Esophagus muscularis mucosa (tissue), 4 donors: ENCODE measurements at regions not wholly inside any gene's neighbourhood (a gene's known extent, or its start where the extent isn't known, plus 50 kb on each side); places are given as distances from the start of the nearest gene placed in this dataset.

ENCODE experiments used
- DNase-seq: peaks from one replicate; pipeline ENCODE4 v3.0.0-alpha.2; 2017; ENCODE audit errors: extremely low spot score
- H3K27ac ChIP-seq, 4 donors: fragments of 200-600 bp; sonication (generic); replicated peaks in 1 of 4; 1 replicate in 3 of 4; 2 replicates in 1 of 4; pipeline ENCODE4 v1.5.1; 2016 to 2019; ENCODE audit warnings: mild to moderate bottlenecking in 1 of 4
- H3K27me3 ChIP-seq, 4 donors: fragments of 200-600 bp; sonication (generic); one replicate each; pipeline versions ENCODE4 v1.5.1 to v1.6.0; 2016 to 2019
- H3K36me3 ChIP-seq, 4 donors: fragments of 200-600 bp; sonication (generic); one replicate each; pipeline ENCODE4 v1.5.1; 2016 to 2019
- H3K4me1 ChIP-seq, 4 donors: fragments of 200-600 bp; sonication (generic); one replicate each; pipeline ENCODE4 v1.5.1; 2016 to 2019
- H3K4me3 ChIP-seq, 4 donors: fragments of 200-600 bp; sonication (generic); 1 replicate in 2 of 4; 2 replicates in 2 of 4; pipeline ENCODE4 v1.5.1; 2016 to 2019; ENCODE audit warnings: mild to moderate bottlenecking in 4 of 4, moderate library complexity in 1 of 4
- H3K9me3 ChIP-seq, 4 donors: fragments of 200-600 bp; sonication (generic); 1 replicate in 3 of 4; 2 replicates in 1 of 4; pipeline ENCODE4 v1.5.1; 2016 to 2019
- CTCF ChIP-seq, 3 experiments: fragments of 200-600 bp in 2 of 3; fragments of 450-650 bp in 1 of 3; sonication (generic) in 2 of 3; IDR thresholded peaks; one replicate each; pipeline ENCODE4 v1.5.1; 2017 to 2019; ENCODE audit warnings: antibody characterized with exemption in 3 of 3, mild to moderate bottlenecking in 2 of 3, moderate library complexity in 1 of 3
- EP300 ChIP-seq: sonication (generic); formaldehyde crosslinking; IDR thresholded peaks from one replicate; pipeline ENCODE4 v1.6.1; 2017; ENCODE audit warnings: antibody characterized with exemption
- POLR2A ChIP-seq: fragments of 450-650 bp; IDR thresholded peaks from one replicate; pipeline ENCODE4 v1.6.1; 2017; ENCODE audit warnings: antibody characterized with exemption, moderate library complexity, mild to moderate bottlenecking, low read depth
- POLR2AphosphoS5 ChIP-seq, 2 donors: sonication (generic); formaldehyde crosslinking; IDR thresholded peaks; one replicate each; pipeline ENCODE4 v1.6.1; 2017; ENCODE audit warnings: antibody characterized with exemption in 2 of 2
- WGBS: methylation state at CpG from one replicate; pipeline ENCODE4 v1.1.5; 2018; 5-methylcytosine and 5-hydroxymethylcytosine counted together
- intact Hi-C: fragments of 100-400 bp; cut with DNase I; formaldehyde crosslinking; loops from one replicate; pipeline ENCODE4 v1.15.1; 2023

DNA sequence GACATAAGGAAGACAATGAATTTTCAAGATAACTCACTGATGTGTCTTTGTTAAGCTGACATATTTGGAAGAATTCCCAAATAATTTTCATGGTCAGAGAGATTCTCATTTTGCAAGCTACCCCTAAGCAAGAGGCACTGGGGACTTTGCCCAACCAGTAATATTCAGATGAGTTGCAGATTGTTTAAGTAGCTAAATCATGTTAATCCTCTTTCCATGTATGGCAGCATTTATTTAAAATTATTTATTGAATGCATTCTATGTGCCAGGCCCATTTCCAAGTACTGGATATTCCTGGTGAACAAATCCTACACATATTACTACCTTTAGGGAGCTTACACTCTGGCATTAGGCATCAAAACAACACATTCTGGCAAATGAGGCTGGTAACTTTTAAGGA lies 56.5 kb upstream of the BACH1 start:
- Histone ChIP-seq H3K9me3 (no peaks in the 10 kb centered on the region), H3K27ac (no peak overlapping the region), H3K4me1 (peaks cover 6 to 41% (median 23%) of the 10 kb centered on the region in 4 donors), H3K36me3 (no peaks in the 10 kb centered on the region), H3K27me3 (no peaks in the 10 kb centered on the region), H3K4me3 (no peak overlapping the region)
- TF ChIP-seq CTCF (IDR thresholded peaks at IDR 0.05) (no peak), POLR2A (no peak), POLR2AphosphoS5 (IDR thresholded peaks at IDR 0.05) (no peak), EP300 (no peak)
- intact Hi-C loops = loop anchor here (10.0 kb wide), 1 partner anchor 133 kb away; no protein-coding TSS in a partner anchor
- no peak for DNase-seq

- no peak for DNase-seq
- no peak overlapping the region for H3K4me3 ChIP-seq
- H3K4me1 ChIP-seq = peaks cover 0 to 31% (median 14%) of the 10 kb centered on the region in 4 donors
- WGBS = 93% methylated on average over 1 of the region's 1 CpG
- no peak overlapping the region for H3K27ac ChIP-seq
- H3K9me3 ChIP-seq = no peaks in the 10 kb centered on the region
- TF ChIP-seq POLR2A = no peak
- no peak for TF ChIP-seq EP300
- no peak for TF ChIP-seq POLR2AphosphoS5 (IDR thresholded peaks at IDR 0.05)
- H3K27me3 ChIP-seq = no peaks in the 10 kb centered on the region
- H3K36me3 ChIP-seq = no peaks in the 10 kb centered on the region
- intact Hi-C loops = loop anchor here (10.0 kb wide), 1 partner anchor 132 kb away; no protein-coding TSS in a partner anchor
These were observed 55.5 kb upstream of the BACH1 start for GRCh38 chr21:29243188-29243587.

DNA sequence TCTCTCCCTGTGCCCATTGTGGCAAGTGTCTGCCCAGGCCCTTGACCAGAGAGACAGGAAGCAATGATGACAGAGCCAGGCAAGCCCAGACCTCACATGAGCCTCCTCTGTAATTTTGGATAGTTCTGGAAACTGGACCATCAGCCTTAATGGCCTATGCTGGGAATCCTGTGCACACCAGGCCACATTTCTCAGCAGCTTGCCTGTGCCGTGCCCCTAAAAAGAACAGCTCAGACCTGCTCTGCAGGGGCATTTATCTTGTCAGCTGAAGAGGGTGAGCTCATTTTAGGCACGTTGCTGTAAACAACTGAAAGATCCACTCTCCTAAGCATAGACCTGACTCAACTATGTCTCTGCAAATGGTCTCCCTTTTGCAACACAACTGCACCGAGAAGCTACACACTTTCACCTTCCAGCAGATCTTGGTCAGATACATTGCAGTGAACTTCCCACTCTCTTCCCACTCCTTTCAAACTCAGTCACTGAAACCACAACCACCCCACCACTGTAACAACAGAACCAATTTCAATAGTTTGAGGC lies 53.5 kb upstream of the BACH1 start:
- Histone ChIP-seq H3K27ac (peak overlapping the region in 1 of 4 donors; percentile 24), H3K4me1 (peaks cover 0 to 12% (median 3%) of the 10 kb centered on the region in 4 donors), H3K9me3 (no peaks in the 10 kb centered on the region), H3K4me3 (no peak overlapping the region), H3K27me3 (no peaks in the 10 kb centered on the region), H3K36me3 (no peaks in the 10 kb centered on the region)
- intact Hi-C loops = loop anchor here (10.0 kb wide), 1 partner anchor 130 kb away; no protein-coding TSS in a partner anchor
- no peak for TF ChIP-seq CTCF (IDR thresholded peaks at IDR 0.05)
- TF ChIP-seq POLR2AphosphoS5 (IDR thresholded peaks at IDR 0.05) = no peak
- TF ChIP-seq POLR2A = no peak
- no peak for TF ChIP-seq EP300
- DNase-seq = no peak
- 53% methylated on average over 3 of the region's 3 CpGs for WGBS

GRCh38 chr21:29245863-29246262 lies 52.9 kb upstream of the BACH1 start:
- no peak for DNase-seq
- no peak overlapping the region for H3K4me3 ChIP-seq
- H3K9me3 ChIP-seq = no peaks in the 10 kb centered on the region
- no peak for TF ChIP-seq EP300
- no peak for TF ChIP-seq POLR2A
- no peaks in the 10 kb centered on the region for H3K36me3 ChIP-seq
- no peak overlapping the region for H3K27ac ChIP-seq
- intact Hi-C loops = loop anchor here (10.0 kb wide), 1 partner anchor 129 kb away; no protein-coding TSS in a partner anchor
- no peaks in the 10 kb centered on the region for H3K27me3 ChIP-seq
- peaks cover 0 to 12% (median 3%) of the 10 kb centered on the region in 4 donors for H3K4me1 ChIP-seq

- Histone ChIP-seq H3K9me3 (no peaks in the 10 kb centered on the region), H3K4me1 (peaks cover 0 to 10% (median 3%) of the 10 kb centered on the region in 4 donors), H3K36me3 (no peaks in the 10 kb centered on the region), H3K27ac (no peak overlapping the region), H3K27me3 (no peaks in the 10 kb centered on the region), H3K4me3 (no peak overlapping the region)
- TF ChIP-seq CTCF (IDR thresholded peaks at IDR 0.05) (no peak), POLR2A (no peak)
- WGBS = 94% methylated on average over 2 of the region's 2 CpGs
- no peak for DNase-seq
- intact Hi-C loops = loop anchor here (10.0 kb wide), 1 partner anchor 128 kb away; no protein-coding TSS in a partner anchor
These were observed 52.1 kb upstream of the BACH1 start for GRCh38 chr21:29246614-29247013.
